Breast epithelium (tissue), 3 donors: ENCODE measurements at regions not wholly inside any gene's neighbourhood (a gene's known extent, or its start where the extent isn't known, plus 50 kb on each side); places are given as distances from the start of the nearest gene placed in this dataset.

Source experiments
- POLR2A ChIP-seq: fragments of 450-650 bp; IDR thresholded peaks from one replicate; pipeline ENCODE4 v1.6.1; 2016; ENCODE audit warnings: antibody characterized with exemption, mild to moderate bottlenecking, moderate library complexity
- POLR2AphosphoS5 ChIP-seq, 3 donors: sonication (generic); formaldehyde crosslinking; IDR thresholded peaks; one replicate each; pipeline ENCODE4 v1.6.1; 2017; ENCODE audit warnings: antibody characterized with exemption in 3 of 3
- TF ChIP-seq, protein P1 (sequence below), 3 donors: fragments of 450-650 bp; IDR thresholded peaks; one replicate each; pipeline ENCODE4 v1.5.1; 2016 to 2017; ENCODE audit warnings: antibody characterized with exemption in 3 of 3, mild to moderate bottlenecking in 3 of 3, moderate library complexity in 3 of 3

GRCh38 chr9:30845136-30845535, 1539.3 kb upstream of the ACO1 start:
- TF ChIP-seq, protein P1, sequence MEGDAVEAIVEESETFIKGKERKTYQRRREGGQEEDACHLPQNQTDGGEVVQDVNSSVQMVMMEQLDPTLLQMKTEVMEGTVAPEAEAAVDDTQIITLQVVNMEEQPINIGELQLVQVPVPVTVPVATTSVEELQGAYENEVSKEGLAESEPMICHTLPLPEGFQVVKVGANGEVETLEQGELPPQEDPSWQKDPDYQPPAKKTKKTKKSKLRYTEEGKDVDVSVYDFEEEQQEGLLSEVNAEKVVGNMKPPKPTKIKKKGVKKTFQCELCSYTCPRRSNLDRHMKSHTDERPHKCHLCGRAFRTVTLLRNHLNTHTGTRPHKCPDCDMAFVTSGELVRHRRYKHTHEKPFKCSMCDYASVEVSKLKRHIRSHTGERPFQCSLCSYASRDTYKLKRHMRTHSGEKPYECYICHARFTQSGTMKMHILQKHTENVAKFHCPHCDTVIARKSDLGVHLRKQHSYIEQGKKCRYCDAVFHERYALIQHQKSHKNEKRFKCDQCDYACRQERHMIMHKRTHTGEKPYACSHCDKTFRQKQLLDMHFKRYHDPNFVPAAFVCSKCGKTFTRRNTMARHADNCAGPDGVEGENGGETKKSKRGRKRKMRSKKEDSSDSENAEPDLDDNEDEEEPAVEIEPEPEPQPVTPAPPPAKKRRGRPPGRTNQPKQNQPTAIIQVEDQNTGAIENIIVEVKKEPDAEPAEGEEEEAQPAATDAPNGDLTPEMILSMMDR (IDR thresholded peaks at IDR 0.05): no peak
- TF ChIP-seq POLR2A (no peak), POLR2AphosphoS5 (IDR thresholded peaks at IDR 0.05) (no peak)
